HG02623 (cell line): ENCODE measurements at regions not wholly inside any gene's neighbourhood (a gene's known extent, or its start where the extent isn't known, plus 50 kb on each side); places are given as distances from the start of the nearest gene placed in this dataset.

ENCODE experiments used
- ATAC-seq: cut with Tn5 transposase; IDR thresholded peaks from one replicate; pipeline ENCODE4 v1.9.1; 2021; ENCODE audit warnings: moderate library complexity; ENCODE audit not compliant: unreplicated experiment

GRCh38 chr4:189436207-189436606 is 504.5 kb upstream of the FRG1 start:
- ATAC-seq: no peak

GRCh38 chr4:189440716-189441115 is 500.0 kb upstream of the FRG1 start:
- no peak for ATAC-seq

GRCh38 chr4:189443341-189443740 is 497.3 kb upstream of the FRG1 start:
- no peak for ATAC-seq

- ATAC-seq: no peak
Observed at GRCh38 chr4:189445613-189446012, 495.1 kb upstream of the FRG1 start.

- ATAC-seq: no peak
Observed at GRCh38 chr4:189463734-189464133, 476.9 kb upstream of the FRG1 start.

- ATAC-seq: no peak
Observed at GRCh38 chr4:189494407-189494806, 446.3 kb upstream of the FRG1 start.

GRCh38 chr4:189497516-189497915 is 443.2 kb upstream of the FRG1 start:
- no peak for ATAC-seq

GRCh38 chr4:189497996-189498395 is 442.7 kb upstream of the FRG1 start:
- no peak for ATAC-seq

GRCh38 chr4:189498457-189498856 is 442.2 kb upstream of the FRG1 start:
- no peak for ATAC-seq

- no peak for ATAC-seq
Observed at GRCh38 chr4:189499696-189500095, 441.0 kb upstream of the FRG1 start.

- ATAC-seq: no peak
Observed at GRCh38 chr4:189500970-189501369, 439.7 kb upstream of the FRG1 start.

GRCh38 chr4:189502841-189503435 is 437.7 kb upstream of the FRG1 start:
- ATAC-seq: peak; percentile 62

GRCh38 chr4:189504220-189504619 is 436.5 kb upstream of the FRG1 start:
- no peak for ATAC-seq

- no peak for ATAC-seq
Observed at GRCh38 chr4:189505380-189505779, 435.3 kb upstream of the FRG1 start.

- no peak for ATAC-seq
Observed at GRCh38 chr4:189506080-189506479, 434.6 kb upstream of the FRG1 start.

GRCh38 chr4:189507060-189507459 is 433.6 kb upstream of the FRG1 start:
- no peak for ATAC-seq

GRCh38 chr4:189510601-189511000 is 430.1 kb upstream of the FRG1 start:
- ATAC-seq: no peak

GRCh38 chr4:189511581-189511980 is 429.1 kb upstream of the FRG1 start:
- no peak for ATAC-seq

- ATAC-seq: no peak
Observed at GRCh38 chr4:189513421-189513820, 427.3 kb upstream of the FRG1 start.

GRCh38 chr4:189514209-189514608 is 426.5 kb upstream of the FRG1 start:
- ATAC-seq: no peak

- no peak for ATAC-seq
Observed at GRCh38 chr4:189516902-189517301, 423.8 kb upstream of the FRG1 start.

- ATAC-seq: no peak
Observed at GRCh38 chr4:189519186-189519585, 421.5 kb upstream of the FRG1 start.

GRCh38 chr4:189525304-189525703 is 415.4 kb upstream of the FRG1 start:
- ATAC-seq: no peak
